Astrocyte (in vitro differentiated cells and primary cell): ENCODE measurements at regions not wholly inside any gene's neighbourhood (a gene's known extent, or its start where the extent isn't known, plus 50 kb on each side); places are given as distances from the start of the nearest gene placed in this dataset.

Experiments used
- CTCF ChIP-seq: IDR thresholded peaks from 2 replicates; pipeline ENCODE4 v1.5.1; 2011; ENCODE audit warnings: low read depth, mild to moderate bottlenecking, inconsistent platforms, low read length, moderate library complexity; ENCODE audit not compliant: insufficient read depth
- EZH2 ChIP-seq: IDR thresholded peaks from 2 replicates; pipeline ENCODE4 v1.6.1; 2012; ENCODE audit warnings: mild to moderate bottlenecking, low read length, inconsistent platforms; ENCODE audit not compliant: insufficient read depth

- no peak for TF ChIP-seq CTCF
- no peak for TF ChIP-seq EZH2
Observed at GRCh38 chr10:129344103-129344502, 122.9 kb upstream of the MGMT start.
